Endodermal cell (in vitro differentiated cells): ENCODE measurements at regions not wholly inside any gene's neighbourhood (a gene's known extent, or its start where the extent isn't known, plus 50 kb on each side); places are given as distances from the start of the nearest gene placed in this dataset.

Experiments
- DNase-seq: peaks from one replicate; pipeline ENCODE4 v3.0.0-alpha.2; 2017
- H3K27ac ChIP-seq: 2 replicates; pipeline ENCODE4 v1.5.1; 2013; ENCODE audit warnings: mild to moderate bottlenecking, low read depth, low read length, moderate library complexity
- H3K27me3 ChIP-seq: 2 replicates; pipeline ENCODE4 v1.6.1; 2013; ENCODE audit warnings: mild to moderate bottlenecking, low read length, moderate library complexity; ENCODE audit not compliant: insufficient read depth, control insufficient read depth, poor library complexity, severe bottlenecking
- H3K36me3 ChIP-seq: 2 replicates; pipeline ENCODE4 v1.7.0; 2013; ENCODE audit warnings: mild to moderate bottlenecking, low read length, moderate library complexity; ENCODE audit not compliant: control insufficient read depth, insufficient read depth
- H3K4me1 ChIP-seq: one replicate; pipeline ENCODE4 v1.7.0; 2013; ENCODE audit warnings: low read length; ENCODE audit not compliant: control insufficient read depth, insufficient read depth
- H3K4me3 ChIP-seq: 2 replicates; pipeline ENCODE4 v1.5.1; 2013; ENCODE audit warnings: mild to moderate bottlenecking, low read length, moderate library complexity
- H3K9ac ChIP-seq: 2 replicates; pipeline ENCODE4 v1.6.1; 2013; ENCODE audit warnings: mild to moderate bottlenecking, low read length, moderate library complexity; ENCODE audit not compliant: poor library complexity, severe bottlenecking; ENCODE audit errors: extremely low read depth
- H3K9me3 ChIP-seq: 2 replicates; pipeline ENCODE4 v1.6.1; 2013; ENCODE audit warnings: mild to moderate bottlenecking, low read length, moderate library complexity; ENCODE audit not compliant: control insufficient read depth
- H3K27ac Mint-ChIP-seq: 2 replicates; pipeline ENCODE4 v1.8.0; 2020; ENCODE audit warnings: mixed read lengths
- H3K27me3 Mint-ChIP-seq: 2 replicates; pipeline ENCODE4 v1.8.0; 2021; ENCODE audit warnings: mild to moderate bottlenecking, mixed read lengths; ENCODE audit not compliant: insufficient read depth
- H3K36me3 Mint-ChIP-seq: 2 replicates; pipeline ENCODE4 v1.8.0; 2020; ENCODE audit warnings: low read depth, mixed read lengths
- H3K4me1 Mint-ChIP-seq: 2 replicates; pipeline ENCODE4 v1.8.0; 2020; ENCODE audit warnings: mixed read lengths
- H3K4me3 Mint-ChIP-seq: 2 replicates; pipeline ENCODE4 v1.8.0; 2020; ENCODE audit warnings: mild to moderate bottlenecking, moderate library complexity, mixed read lengths
- H3K9me3 Mint-ChIP-seq: 2 replicates; pipeline ENCODE4 v1.8.0; 2020; ENCODE audit warnings: mild to moderate bottlenecking, mixed read lengths
- WGBS, 2 experiments: methylation state at CpG; one replicate each; pipeline versions ENCODE4 v1.1.5 to v1.1.7; 2013; ENCODE audit warnings: missing lambda C conversion rate in 2 of 2, mixed read lengths in 1 of 2; ENCODE audit not compliant: insufficient coverage in 1 of 2, insufficient read length in 1 of 2; 5-methylcytosine and 5-hydroxymethylcytosine counted together
- TF ChIP-seq, protein P1 (sequence below): fragments of 200-600 bp; sonication (generic); conservative IDR thresholded peaks from 2 replicates; pipeline ENCODE4 v1.5.0; 2021; ENCODE audit warnings: antibody characterized with exemption, mild to moderate bottlenecking

DNA sequence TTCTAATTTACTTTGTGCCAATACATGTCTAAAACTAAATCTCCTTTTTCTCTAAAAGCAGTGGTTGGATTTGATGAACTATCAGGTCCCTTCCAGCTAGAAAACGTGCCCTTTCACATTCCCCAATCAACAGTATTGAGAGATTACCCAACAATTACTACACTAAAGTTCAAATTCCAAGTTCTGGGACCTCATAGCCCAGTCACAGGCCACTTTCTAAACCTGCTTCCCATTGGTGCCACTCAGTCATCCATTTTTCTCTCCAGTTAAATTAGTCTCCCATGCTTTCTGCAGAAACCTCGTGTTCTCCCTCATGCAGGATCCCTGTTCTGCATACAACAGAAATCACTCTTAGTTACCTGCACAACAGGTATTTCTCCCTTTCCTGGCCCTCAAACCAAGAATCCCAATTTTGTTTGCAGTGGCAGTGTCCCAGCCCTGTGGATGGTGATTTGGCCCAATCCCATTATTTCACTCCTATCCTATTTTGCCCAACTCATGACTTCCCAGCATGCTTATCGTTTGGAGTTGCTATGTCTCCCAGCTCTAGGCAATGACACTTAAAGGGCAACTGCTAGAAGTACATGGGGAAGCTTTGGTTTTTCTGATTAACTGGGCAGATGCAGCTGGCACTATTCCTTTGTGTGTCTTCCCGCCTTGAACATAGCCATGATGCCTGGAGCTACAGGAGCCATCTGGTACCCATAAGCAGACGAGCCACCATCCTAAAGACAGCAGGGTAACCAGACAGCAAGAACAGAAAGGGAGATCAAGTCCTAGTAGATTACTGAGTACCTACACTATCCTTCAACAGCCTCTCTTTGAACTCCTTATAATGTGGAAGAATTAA lies 224.2 kb downstream of the MINAR1 start:
- Histone ChIP-seq H3K9me3 (no peaks in the 10 kb centered on the region), H3K9ac (no peak overlapping the region), H3K27ac (no peak overlapping the region), H3K4me3 (no peak overlapping the region), H3K27me3 (no peaks in the 10 kb centered on the region), H3K36me3 (no peaks in the 10 kb centered on the region), H3K4me1 (no peaks in the 10 kb centered on the region)
- H3K4me1 Mint-ChIP-seq: no peaks in the 10 kb centered on the region
- no peak overlapping the region for H3K4me3 Mint-ChIP-seq
- H3K36me3 Mint-ChIP-seq: no peaks in the 10 kb centered on the region
- H3K27ac Mint-ChIP-seq: no peak overlapping the region
- no peaks in the 10 kb centered on the region for H3K27me3 Mint-ChIP-seq
- TF ChIP-seq, protein P1, sequence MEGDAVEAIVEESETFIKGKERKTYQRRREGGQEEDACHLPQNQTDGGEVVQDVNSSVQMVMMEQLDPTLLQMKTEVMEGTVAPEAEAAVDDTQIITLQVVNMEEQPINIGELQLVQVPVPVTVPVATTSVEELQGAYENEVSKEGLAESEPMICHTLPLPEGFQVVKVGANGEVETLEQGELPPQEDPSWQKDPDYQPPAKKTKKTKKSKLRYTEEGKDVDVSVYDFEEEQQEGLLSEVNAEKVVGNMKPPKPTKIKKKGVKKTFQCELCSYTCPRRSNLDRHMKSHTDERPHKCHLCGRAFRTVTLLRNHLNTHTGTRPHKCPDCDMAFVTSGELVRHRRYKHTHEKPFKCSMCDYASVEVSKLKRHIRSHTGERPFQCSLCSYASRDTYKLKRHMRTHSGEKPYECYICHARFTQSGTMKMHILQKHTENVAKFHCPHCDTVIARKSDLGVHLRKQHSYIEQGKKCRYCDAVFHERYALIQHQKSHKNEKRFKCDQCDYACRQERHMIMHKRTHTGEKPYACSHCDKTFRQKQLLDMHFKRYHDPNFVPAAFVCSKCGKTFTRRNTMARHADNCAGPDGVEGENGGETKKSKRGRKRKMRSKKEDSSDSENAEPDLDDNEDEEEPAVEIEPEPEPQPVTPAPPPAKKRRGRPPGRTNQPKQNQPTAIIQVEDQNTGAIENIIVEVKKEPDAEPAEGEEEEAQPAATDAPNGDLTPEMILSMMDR: no peak
- peaks cover 7% of the 10 kb centered on the region for H3K9me3 Mint-ChIP-seq
- no peak for DNase-seq
- 88 to 92% methylated on average over 5 of the region's 5 CpGs for WGBS, 2 experiments

DNA sequence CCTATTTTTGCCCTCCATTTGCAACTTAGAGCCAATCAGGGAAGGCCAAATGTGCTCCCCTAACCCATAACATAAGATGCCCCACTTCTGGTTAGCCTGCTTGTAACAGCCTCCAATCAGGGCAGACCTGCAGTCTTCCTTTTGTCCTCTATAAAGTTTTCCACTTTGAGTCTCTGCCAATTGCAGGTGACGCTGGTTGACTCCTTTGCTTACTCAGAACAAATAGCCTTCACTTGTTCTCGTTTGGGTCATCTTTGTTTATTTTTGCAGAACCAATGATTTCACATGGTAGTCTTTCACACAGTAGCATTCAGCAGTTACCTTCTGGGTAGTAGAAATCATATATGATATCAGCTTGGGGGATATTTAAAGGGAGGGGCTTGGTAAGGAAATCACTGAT lies 225.6 kb downstream of the MINAR1 start:
- no peaks in the 10 kb centered on the region for H3K27me3 ChIP-seq
- H3K27ac Mint-ChIP-seq: no peak overlapping the region
- no peak overlapping the region for H3K27ac ChIP-seq
- peaks cover 3% of the 10 kb centered on the region for H3K27me3 Mint-ChIP-seq
- no peaks in the 10 kb centered on the region for H3K36me3 Mint-ChIP-seq
- H3K9me3 ChIP-seq: no peaks in the 10 kb centered on the region
- 96 to 100% methylated on average over 2 of the region's 2 CpGs for WGBS, 2 experiments
- no peaks in the 10 kb centered on the region for H3K36me3 ChIP-seq
- no peak overlapping the region for H3K4me3 Mint-ChIP-seq
- TF ChIP-seq, protein P1: no peak
- no peak for DNase-seq
- H3K4me1 ChIP-seq: no peaks in the 10 kb centered on the region
- H3K4me1 Mint-ChIP-seq: no peaks in the 10 kb centered on the region
- no peak overlapping the region for H3K4me3 ChIP-seq
- peaks cover 3% of the 10 kb centered on the region for H3K9me3 Mint-ChIP-seq
- H3K9ac ChIP-seq: no peak overlapping the region

DNA sequence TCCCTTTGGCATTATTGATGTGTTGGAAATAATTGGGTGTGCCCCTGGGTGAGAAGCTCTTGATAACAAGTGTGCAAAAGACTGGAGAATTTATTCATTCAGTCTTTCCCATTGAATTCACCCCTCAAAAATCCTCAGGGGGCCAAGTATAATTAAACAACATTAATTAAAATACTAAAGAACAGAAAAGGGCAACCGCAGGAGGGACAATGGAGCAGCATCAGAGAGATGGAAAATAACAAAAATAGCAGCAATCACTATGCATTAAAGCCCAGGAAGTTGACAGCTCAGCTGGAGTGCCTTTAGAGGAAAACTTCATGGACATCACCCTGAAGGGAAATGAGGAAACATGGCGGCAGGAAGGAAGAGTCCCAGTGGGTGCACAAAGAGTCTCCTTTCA lies 227.6 kb downstream of the MINAR1 start:
- no peaks in the 10 kb centered on the region for H3K36me3 Mint-ChIP-seq

More for the DNA sequence above, 227.6 kb downstream of the MINAR1 start:
- Histone ChIP-seq H3K36me3 (no peaks in the 10 kb centered on the region), H3K27me3 (no peaks in the 10 kb centered on the region), H3K4me1 (no peaks in the 10 kb centered on the region), H3K27ac (no peak overlapping the region), H3K4me3 (no peak overlapping the region), H3K9ac (no peak overlapping the region), H3K9me3 (no peaks in the 10 kb centered on the region)
- Mint-ChIP-seq H3K4me1 (no peaks in the 10 kb centered on the region), H3K4me3 (no peak overlapping the region), H3K27ac (no peak overlapping the region), H3K9me3 (no peaks in the 10 kb centered on the region), H3K27me3 (peaks cover 3% of the 10 kb centered on the region)
- 90 to 100% methylated on average over 2 of the region's 2 CpGs for WGBS, 2 experiments
- TF ChIP-seq, protein P1: no peak
- DNase-seq: no peak
